HG02678 (cell line): ENCODE measurements at regions not wholly inside any gene's neighbourhood (a gene's known extent, or its start where the extent isn't known, plus 50 kb on each side); places are given as distances from the start of the nearest gene placed in this dataset.
"Not testable (repeated sequence)": the region's sequence is repeated elsewhere in the genome, so short reads cannot be mapped to it uniquely, and the experiment has no call there.

Experiments used
- ATAC-seq: cut with Tn5 transposase; IDR thresholded peaks from one replicate; pipeline ENCODE4 v1.9.1; 2021; ENCODE audit warnings: mild to moderate bottlenecking, moderate library complexity; ENCODE audit not compliant: unreplicated experiment

GRCh38 chr1:4461726-4462290 lies 192.6 kb upstream of the AJAP1 start:
- no peak for ATAC-seq

GRCh38 chr1:4462831-4463484 lies 191.5 kb upstream of the AJAP1 start:
- no peak for ATAC-seq

GRCh38 chr1:4463631-4464030 lies 190.8 kb upstream of the AJAP1 start:
- no peak for ATAC-seq

DNA sequence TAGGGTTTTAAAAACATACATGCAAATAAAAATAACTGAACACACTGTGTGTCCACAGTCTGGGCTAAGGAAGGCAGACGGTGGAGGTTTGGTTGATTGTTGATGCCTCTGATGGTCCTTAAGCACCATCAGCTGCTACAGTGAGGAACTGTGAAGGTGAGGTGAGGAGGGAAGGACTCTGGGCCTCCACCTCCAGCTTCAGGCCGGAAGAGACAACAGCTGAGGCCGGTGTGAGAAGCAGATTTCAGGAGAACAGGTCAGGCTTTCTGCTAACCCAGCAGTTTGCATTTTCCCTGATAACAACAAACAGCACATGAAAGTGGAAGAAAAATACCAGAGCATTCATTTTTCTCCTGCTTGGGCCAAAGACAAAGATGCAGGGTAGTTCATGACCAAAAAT lies 189.9 kb upstream of the AJAP1 start:
- no peak for ATAC-seq

DNA sequence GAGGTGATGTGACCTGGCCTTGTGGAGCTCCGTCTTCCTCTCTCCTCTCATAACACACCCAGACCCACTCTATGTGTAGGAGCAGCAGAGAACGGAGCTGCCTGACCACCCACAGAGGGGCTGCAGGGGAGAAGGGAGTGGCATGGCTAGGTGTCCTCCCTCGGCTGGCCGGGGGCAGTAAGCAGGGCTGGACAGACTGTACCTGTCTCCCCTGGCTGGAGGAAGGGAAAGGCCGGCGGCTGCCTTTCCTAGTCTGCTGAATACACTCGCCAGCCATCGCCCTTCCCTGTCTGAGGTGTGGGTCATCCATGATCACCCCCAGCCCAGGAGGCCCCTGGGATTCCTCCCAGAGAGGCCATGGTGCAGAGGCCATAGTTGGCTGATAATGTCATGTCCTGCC lies 187.2 kb upstream of the AJAP1 start:
- ATAC-seq, result no peak

- no peak for ATAC-seq
These were observed 186.0 kb upstream of the AJAP1 start for GRCh38 chr1:4468386-4468785.

GRCh38 chr1:4468804-4469514 lies 185.4 kb upstream of the AJAP1 start:
- ATAC-seq, result no peak

- no peak for ATAC-seq
These were observed 178.0 kb upstream of the AJAP1 start for GRCh38 chr1:4476394-4476793.

DNA sequence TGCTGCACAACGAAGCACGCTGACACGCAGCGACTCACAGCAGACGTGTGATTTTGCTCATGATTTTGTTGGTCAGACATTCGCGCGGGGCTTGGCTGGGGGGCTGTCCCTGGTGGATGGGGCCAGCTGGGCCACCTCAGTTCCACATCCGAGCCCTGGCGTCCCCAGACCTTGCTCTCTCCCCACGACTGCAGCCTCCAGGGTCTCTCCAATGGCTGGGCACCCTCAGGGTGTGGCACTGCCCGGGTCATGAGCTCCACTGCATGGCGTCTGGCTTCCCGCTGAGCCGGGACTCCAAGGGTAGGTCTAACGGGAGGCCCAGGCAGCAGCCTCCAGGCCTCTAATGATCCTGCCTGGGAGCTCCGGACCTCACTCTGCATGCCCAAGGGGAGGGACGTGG lies 173.0 kb upstream of the AJAP1 start:
- ATAC-seq, result no peak

DNA sequence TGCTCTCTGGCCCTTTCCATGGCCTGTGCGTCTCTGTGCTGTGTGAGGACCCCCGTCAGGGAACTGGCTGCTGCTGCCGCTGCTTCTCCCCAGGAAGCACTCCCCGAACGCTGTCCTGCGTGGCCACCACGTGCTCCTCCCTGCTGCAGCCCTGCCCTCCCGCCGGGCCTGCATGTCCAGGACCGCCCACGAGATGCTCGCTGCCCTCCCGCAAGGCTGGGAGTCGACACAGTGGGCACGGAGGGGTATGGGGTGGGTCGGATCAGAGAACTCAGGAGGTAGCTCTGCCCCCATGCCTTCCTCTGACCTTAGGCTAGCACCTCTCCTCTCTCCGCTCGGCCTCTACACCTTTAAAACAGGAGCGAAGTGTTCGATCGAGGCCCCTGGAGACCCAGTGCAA lies 171.9 kb upstream of the AJAP1 start:
- ATAC-seq, result no peak

- no peak for ATAC-seq
These were observed 171.3 kb upstream of the AJAP1 start for GRCh38 chr1:4483021-4483625.

DNA sequence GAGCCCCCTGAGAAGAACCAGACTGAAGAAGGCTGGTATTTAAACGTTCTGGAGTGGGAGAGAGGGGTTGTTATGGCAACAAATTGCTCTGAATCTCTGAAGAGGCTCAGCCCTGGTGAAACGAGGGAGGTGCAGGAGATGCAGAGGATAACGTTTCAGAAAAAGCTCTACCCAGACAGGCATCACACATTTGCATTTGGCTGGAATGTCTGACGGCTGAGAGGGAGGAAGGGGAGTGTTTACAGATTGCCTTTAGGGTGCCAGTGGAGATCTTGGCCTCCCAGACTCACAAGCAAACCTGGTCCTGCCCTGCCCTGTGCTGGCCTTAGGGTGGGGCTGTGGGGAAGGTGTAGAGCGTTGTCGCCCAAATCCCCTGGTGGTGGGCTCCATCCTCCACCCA lies 169.0 kb upstream of the AJAP1 start:
- ATAC-seq, result no peak

DNA sequence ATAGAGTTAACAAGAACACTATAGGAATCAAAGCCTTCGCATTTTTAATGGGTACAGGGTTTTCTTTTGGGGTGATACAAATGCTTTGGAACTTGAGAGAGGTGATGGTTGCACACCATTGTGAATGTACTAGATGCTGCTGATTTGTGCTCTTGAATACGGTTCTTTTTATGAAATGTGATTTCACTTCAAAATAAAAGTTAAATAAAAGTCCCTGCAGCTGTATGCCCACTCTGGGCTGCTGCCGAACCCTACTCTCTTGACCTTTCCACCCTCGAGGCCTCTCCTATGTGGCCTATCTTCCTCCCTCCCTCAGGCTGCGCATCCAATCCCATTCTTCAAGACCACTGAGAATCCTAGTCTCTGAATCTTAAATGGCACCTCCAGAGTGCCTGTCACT lies 168.5 kb upstream of the AJAP1 start:
- no peak for ATAC-seq

DNA sequence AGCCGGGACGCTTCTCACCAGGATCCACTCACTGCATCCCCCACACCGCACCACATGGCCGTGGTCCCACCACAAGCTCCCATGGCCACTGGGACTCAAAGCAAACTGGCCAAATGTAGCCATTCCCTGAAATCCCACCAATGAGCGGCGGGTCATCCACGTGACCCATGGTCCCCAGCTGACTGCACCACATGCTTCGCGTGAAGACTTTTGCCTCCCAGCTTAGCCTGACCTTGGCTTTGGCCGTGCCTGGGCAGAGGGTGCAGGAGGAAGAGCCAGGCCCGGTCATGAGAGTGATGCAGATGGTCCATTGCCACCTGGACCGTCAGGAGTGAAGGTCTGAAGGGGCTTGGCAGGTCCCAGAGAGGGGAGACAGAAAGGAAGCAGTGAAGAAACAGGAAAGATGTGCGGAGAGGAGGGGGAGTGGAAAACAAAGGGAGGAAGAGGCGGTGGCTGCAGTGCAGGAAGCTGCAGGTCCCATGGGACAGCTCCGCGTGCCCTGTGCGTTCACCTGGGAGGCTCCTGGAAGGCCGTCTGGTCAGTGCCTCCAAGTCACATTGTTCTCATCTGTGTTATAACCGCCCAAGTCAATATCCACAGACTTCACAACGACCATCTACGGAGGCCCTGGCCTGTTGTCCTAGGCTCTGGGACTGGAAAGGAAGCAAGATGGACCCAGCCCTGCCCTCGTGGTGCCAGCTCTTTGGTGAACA lies 167.8 kb upstream of the AJAP1 start:
- no peak for ATAC-seq

GRCh38 chr1:4488018-4488417 lies 166.4 kb upstream of the AJAP1 start:
- no peak for ATAC-seq

DNA sequence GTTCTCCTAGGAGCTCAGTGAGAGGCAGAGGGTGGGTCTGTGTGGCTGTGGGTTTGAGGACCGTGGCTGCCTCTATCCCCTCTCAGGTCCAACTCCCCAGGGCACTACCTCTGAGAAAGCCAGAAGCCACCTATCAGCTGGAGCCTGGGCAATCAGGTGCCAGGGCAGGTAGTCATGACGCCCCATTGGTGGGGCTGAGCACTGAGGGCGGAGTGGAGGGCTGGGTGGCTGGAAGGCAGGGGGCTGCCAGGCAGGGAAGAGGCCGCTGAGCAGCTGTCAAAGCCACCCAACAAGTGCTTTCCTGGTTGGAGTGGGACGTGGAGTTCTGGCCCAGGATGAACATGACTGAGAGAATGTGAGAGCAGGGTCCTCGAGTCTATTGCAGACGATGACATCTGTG lies 164.9 kb upstream of the AJAP1 start:
- ATAC-seq, result no peak

GRCh38 chr1:4489992-4490391 lies 164.4 kb upstream of the AJAP1 start:
- ATAC-seq, result not testable (repeated sequence)

GRCh38 chr1:4494027-4494426 lies 160.4 kb upstream of the AJAP1 start:
- no peak for ATAC-seq

GRCh38 chr1:4494558-4494957 lies 159.9 kb upstream of the AJAP1 start:
- no peak for ATAC-seq

DNA sequence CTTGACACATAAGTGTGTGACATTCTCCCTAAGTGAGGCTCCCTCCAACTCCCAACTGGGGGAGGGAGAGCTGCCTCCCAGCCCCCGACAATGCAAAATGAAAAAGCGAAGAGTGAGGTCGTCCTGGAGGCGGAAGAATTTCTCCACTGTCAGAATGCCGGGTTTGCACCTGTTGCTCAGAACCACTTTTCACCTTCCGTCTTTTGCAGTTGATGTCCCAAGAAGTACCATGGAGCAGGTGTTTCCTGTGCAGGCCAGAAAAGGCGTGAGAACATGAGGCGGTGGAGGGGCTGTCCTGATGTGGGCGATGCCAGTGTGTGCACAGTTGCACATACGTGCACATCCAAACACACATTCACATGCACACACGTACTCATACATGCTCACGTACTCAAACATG lies 158.6 kb upstream of the AJAP1 start:
- ATAC-seq, result no peak

DNA sequence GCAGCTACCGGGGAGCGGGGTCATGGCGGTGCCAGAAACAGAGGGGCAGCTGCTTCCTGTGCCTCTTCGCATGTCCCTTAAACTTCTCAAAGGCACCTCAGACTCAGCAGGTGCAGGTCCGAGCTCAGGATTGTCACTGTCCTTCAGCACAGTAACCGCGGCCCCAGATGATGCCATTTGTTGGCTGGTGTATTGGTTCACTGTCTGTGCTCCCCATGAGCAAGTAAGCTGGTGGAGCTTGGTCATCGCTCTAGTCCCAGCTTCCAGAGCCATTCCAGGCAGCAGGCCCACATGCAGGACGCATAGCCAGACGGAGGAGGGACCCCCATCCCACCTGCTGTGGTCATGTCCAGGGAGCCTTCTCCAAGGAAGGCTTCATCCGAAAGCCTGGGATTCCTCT lies 154.0 kb upstream of the AJAP1 start:
- ATAC-seq, result no peak
